ENCODE measurements at regions not wholly inside any gene's neighbourhood (a gene's known extent, or its start where the extent isn't known, plus 50 kb on each side); places are given as distances from the start of the nearest gene placed in this dataset.

DNA sequence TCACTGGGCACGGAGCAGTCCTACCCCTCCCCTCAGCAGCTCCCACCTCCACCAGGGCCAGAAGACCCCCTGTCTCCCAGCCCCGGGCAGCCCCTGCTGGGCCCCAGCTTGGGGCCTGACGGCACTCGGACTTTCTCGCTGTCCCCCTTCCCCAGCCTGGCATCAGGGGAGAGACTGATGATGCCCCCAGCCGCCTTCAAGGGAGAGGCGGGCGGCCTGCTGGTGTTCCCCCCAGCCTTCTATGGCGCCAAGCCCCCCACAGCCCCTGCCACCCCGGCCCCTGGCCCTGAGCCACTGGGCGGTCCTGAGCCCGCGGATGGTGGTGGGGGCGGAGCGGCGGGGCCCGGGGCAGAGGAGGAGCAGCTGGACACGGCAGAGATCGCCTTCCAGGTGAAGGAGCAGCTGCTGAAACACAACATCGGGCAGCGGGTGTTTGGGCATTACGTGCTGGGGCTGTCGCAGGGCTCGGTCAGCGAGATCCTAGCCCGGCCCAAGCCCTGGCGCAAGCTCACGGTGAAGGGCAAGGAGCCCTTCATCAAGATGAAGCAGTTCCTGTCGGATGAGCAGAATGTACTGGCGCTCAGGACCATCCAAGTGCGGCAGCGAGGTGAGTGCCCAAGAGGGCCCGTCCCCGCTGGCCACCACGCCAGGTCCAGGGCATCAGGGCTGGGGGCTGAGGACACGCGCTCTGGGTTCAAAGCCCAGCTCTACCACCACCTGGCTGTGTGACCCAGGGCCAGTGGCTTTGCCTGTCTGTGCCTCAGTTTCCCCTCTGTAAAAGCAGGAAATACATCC, 58.6 kb downstream of the PHETA1 start:
- DNase-seq = no peak

DNA sequence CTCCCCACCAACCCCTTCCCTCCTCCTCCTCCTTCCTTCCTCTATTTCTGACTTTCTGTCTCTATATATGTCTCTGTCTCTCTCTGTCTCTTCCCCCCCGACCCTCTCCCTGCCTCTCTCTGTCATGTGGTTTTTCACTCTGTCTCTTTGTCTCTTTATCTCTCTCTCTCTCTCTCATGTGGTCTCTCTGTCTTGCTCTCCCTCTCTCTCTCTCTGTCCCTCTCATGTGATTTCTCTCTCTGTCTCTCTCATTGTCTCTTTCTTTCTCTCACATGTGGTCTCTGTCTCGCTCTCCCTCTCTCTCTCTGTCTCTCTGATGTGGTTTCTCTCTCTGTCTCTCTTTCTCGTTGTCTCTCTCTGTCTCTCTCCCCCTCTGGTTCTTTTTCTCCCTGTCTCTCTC, 59.3 kb downstream of the PHETA1 start:
- DNase-seq = no peak

- no peak for DNase-seq
These were observed 60.4 kb downstream of the PHETA1 start for GRCh38 chr12:111308473-111308872.

GRCh38 chr12:111304642-111305071, 64.2 kb downstream of the PHETA1 start:
- no peak for DNase-seq

GRCh38 chr12:111303531-111303930, 65.4 kb downstream of the PHETA1 start:
- DNase-seq = no peak

GRCh38 chr12:111298582-111299436, 70.1 kb downstream of the PHETA1 start:
- peak; percentile 13 for DNase-seq

GRCh38 chr12:111297703-111298426, 71.0 kb downstream of the PHETA1 start:
- DNase-seq = no peak

DNA sequence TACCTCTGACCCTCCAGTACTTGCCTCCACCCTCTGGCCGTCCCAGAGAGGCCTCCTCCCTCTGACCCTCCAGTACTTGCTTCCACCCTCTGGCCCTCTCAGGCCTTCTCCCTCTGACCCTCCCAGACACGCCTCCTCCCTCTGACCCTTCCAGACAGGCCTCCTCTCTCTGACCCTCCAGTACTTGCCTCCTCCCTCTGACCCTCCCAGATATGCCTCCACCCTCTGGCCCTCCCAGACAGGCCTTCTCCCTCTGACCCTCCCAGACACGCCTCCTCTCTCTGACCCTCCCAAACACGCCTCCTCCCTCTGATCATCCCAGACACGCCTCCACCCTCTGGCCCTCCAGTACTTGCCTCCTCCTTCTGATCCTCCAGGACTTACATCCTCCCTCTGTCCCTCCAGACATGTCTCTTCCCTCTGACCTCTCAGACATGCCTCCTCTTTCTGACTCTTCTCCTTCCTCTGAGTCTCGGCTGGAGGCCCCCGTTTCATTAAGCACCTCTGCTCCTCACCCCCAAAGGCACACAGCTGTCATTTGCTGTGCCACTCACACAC, 71.9 kb downstream of the PHETA1 start:
- DNase-seq = no peak

DNA sequence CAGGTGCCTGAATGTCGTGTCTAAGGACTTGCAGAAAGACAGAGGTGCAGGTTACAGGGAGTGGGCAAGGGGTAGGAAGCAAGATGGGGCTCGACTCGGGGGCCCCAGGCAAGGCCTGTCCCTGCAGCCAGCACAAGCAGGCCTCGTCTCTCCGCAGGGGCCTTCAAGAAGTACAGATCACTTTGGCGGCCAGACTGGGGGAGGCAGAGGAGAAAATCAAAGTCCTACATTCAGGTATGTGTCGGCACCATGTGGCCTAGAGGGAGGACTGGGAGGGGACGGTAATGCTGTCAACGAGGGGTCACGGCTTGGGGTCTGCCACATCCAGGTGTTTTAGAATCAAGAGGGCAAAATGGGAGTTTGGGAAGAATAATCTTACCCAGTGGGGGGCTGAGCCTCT, 73.7 kb downstream of the PHETA1 start:
- no peak for DNase-seq

- DNase-seq = no peak
These were observed 75.5 kb downstream of the PHETA1 start for GRCh38 chr12:111293266-111294009.

DNA sequence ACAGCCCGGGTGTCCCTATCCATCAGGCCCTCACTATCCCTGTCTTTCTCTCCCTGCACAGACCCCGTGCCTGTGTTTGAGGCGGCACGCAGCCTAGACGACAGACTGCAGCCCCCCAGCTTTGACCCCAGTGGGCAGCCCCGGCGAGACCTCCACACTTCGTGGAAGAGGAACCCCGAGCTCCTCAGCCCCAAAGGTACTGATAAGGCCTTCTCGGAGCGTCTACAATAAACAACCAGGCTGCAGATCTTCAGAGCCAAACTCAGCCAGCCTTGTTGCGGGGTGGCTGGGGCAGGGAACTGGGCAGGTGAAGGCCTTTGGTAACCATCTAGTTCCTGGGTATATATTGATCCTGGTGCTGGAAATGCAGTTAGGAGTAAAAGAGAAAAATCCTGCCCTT, 77.5 kb downstream of the PHETA1 start:
- DNase-seq = no peak

DNA sequence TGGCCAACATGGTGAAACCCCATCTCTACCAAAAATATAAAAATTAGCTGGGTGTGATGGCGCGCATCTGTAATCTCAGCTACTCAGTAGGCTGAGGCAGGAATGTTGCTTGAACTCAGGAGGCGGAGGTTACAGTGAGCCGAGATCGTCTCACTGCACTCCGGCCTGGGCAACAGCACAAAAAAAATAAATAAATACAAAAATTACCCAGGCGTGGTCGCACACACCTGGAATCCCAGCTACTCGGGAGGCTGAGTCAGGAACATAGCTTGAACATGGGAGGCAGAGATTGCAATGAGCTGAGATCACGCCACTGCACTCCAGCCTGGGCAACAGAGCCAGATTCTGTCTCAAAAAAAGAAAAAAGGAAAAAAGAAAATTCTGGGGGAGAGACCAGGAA, 80.1 kb downstream of the PHETA1 start:
- DNase-seq = no peak

- DNase-seq = no peak
These were observed 81.6 kb downstream of the PHETA1 start for GRCh38 chr12:111287125-111287900.

- DNase-seq = no peak
These were observed 83.7 kb downstream of the PHETA1 start for GRCh38 chr12:111285200-111285599.

- no peak for DNase-seq
These were observed 84.2 kb downstream of the PHETA1 start for GRCh38 chr12:111284709-111285108.

- DNase-seq = no peak
These were observed 84.9 kb downstream of the PHETA1 start for GRCh38 chr12:111283966-111284365.

GRCh38 chr12:111283521-111283920, 85.4 kb downstream of the PHETA1 start:
- no peak for DNase-seq

GRCh38 chr12:111277570-111277969, 91.3 kb downstream of the PHETA1 start:
- DNase-seq = no peak

GRCh38 chr12:111276146-111276545, 92.7 kb downstream of the PHETA1 start:
- DNase-seq = no peak

- no peak for DNase-seq
These were observed 93.6 kb downstream of the PHETA1 start for GRCh38 chr12:111275308-111275707.

- DNase-seq = no peak
These were observed 94.1 kb downstream of the PHETA1 start for GRCh38 chr12:111274777-111275176.
